HCEC 1CT (cell line): ENCODE measurements at regions not wholly inside any gene's neighbourhood (a gene's known extent, or its start where the extent isn't known, plus 50 kb on each side); places are given as distances from the start of the nearest gene placed in this dataset.
"Not testable (repeated sequence)": the region's sequence is repeated elsewhere in the genome, so short reads cannot be mapped to it uniquely, and the experiment has no call there.

ENCODE experiments used
- DNase-seq: peaks from one replicate; pipeline ENCODE4 v3.0.0-alpha.2; 2017

DNA sequence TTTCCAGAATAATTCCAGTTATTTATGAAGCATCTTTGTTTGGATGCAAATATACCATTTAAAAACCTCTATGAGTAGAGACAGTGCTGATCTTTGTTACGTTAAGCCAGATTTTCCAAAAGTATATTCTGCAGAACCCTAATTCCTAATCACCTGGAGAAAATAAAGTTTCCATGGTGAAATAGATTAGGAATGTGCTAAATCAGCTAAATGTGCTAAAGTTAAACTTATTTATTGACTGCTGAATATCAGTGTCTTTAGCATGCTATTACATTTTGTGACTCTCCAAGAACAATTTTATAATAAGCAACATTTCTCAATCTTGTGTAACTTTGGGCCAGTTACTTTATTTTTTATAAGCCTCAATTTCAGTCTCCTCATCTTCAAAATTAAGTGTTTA is 196.3 kb upstream of the NFIA start:
- no peak for DNase-seq

DNA sequence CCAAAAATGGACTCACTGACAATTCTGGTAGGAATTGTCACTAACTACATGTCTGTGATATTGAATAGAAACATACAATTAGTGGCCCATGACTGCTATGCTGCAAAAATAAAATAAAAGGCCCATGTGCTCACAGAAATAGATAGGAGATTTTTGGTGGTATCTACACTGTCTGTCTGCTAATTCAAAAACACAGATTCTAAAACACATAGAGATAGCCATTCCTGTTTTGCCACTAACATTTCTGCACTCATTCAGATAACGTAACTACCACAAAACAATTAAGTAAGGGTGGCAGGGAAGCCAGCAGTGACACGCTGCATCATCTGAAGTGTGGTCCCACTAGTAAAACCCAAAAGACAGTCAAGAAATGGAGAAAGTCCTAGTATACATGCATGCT is 202.2 kb upstream of the NFIA start:
- DNase-seq = no peak

DNA sequence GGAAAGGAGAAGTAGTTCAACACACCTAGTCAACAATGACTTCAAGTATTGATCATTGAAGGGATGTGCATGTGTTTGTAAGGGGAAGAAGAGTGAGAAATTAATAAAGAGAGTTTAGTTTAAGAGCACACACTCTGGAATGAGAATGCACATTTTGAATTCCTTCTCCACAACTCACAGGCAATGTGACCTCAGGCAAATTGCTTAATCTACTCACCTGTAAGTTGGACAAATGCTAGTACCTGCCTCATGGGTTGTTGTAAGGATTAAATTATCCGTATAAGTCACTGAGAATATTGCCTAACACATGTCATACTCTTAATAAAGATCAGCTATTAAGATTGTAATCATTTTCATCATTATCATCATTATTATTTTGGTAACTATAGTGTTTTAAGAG is 204.0 kb upstream of the NFIA start:
- no peak for DNase-seq

DNA sequence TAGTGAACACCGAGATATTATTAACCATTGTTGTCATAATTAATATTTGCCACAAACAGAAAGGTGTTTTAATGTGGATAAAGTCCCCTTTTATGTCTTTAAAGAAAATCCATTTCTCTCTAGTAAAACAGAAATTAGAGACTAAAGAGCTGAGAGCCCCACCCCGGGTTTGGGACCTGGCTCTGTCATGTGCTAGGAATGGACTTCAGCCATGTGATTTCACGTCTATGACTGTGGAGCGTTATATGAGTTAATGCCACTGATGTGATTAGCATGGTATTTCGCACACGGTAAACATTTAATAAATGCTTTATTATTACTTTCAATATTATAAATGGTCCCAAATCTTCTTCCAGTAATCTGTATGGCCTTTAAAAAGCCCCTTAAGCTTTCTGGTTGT is 205.0 kb upstream of the NFIA start:
- no peak for DNase-seq

DNA sequence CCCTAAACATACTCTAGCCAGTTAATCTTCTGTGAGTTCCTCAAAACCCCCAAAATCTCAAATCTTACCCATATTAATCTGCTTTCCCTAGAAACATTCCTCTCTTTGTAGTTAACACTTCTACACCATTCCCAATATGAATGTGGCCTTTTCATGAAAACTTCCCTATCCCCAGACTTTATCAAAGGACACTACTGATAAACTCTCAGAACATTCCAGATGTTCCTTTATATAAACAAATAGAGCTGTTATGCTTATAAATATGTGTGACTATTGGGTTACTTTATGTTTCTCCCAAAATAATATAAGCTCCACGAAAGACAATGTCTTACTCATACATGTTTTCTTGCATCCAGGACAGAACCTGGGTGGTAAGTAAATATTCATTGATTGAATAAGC is 205.4 kb upstream of the NFIA start:
- no peak for DNase-seq

DNA sequence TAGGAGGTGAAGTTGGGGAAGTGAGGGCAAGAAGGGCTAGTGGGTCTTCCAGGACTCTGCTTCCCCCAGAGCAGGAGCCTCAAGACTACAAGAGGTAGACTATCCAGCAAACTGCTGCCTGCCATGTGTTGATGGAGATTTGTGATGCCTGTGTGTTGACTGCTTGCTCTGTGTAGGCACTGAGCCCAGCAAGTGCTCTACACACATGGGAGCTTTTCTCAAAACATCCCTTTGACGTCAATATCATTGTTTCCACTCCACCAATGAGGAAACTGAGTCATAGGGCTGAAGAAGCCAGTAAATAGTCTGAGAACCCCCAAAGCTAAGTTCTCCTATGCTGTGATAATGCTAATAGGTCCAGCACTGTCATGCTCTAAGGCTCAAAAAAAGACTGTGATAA is 207.2 kb upstream of the NFIA start:
- no peak for DNase-seq

DNA sequence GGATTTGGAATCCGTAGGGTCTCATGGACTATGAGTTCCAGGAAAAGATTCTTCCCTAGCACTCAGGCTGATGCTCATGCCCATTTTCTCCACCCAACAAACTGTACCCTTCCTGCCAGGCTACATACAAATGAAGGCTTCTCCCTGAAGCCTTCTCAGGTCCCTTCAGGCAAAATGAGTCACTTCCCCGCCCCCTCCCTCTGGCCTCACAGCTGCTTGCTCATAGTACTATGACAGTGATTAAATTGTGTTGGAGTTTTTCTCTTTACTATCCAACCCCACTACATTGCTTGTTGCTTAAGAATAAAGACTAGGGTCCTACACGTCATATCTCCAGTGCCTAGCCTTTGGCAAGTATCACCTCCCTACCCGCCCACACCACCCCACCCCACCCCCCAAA is 207.6 kb upstream of the NFIA start:
- peak; percentile 21 for DNase-seq

DNA sequence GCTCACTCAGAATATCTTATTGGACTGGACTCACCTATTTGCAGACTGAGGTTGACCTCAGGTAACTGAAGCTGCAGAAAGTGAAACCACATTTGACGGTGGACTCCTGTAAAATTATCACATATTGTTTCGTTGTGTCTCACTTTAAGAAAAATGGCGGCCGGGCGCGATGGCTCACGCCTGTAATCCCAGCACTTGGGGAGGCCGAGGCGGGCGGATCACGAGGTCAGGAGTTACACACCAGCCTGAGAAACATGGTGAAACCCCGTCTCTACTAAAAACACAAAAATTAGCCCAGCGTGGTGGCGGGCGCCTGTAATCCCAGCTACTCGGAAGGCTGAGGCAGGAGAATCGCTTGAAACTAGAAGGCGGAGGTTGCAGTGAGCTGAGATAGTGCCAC is 209.0 kb upstream of the NFIA start:
- DNase-seq = not testable (repeated sequence)

DNA sequence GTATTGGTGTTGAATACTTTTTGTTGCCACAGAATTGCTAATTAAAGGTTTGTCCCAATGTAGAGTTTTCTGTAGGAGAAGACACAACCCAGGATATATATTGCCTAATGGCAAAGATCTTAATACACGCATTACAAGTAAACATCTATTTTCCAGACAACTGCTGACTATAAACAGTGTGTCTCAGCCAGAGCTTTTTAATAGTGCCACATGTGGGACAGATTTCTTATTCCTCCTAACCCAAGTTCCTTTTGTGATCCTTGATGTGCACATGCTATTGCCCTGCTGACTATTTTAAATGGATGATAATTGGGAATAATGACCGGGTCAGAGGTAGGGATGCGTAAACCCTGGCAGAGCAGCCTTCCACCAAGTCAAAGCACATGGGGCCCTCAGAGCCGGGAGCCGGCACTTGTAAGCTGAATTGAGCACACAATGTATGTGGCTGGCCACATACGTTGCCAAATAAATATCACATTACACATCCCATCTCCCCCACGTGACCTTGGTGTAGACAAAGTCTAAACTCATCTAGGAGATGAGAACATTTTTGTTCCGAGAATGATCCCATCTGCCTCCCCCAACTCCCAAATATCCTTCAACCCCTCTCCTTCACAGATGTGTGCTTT is 209.8 kb upstream of the NFIA start:
- no peak for DNase-seq

DNA sequence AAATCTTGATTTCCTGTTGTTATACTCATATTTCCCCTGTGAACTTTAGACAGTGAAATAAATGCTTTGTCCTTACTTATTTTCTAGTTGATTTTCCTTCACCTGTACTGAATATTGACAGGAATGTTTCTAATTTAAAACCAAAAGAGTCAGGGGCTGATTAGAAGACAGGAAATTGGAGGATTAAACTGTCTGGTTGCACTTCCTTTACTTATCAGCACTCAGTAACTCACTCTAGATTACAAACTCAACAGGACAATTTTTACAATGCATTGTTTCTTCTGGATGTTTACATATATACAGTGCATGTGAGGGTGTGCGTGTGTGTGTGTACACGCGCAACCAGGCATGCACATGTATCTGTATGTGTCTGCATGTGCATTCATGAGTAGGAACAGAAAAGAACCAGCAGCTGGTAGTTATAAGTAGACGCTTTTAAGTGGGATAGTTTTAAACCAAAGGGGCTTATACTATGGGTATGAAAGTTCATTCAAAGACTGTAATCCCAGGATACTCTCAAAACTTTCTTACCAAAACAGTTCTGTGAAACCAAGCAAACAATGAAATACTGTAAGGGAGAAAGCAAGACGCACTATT is 212.0 kb upstream of the NFIA start:
- DNase-seq = no peak

DNA sequence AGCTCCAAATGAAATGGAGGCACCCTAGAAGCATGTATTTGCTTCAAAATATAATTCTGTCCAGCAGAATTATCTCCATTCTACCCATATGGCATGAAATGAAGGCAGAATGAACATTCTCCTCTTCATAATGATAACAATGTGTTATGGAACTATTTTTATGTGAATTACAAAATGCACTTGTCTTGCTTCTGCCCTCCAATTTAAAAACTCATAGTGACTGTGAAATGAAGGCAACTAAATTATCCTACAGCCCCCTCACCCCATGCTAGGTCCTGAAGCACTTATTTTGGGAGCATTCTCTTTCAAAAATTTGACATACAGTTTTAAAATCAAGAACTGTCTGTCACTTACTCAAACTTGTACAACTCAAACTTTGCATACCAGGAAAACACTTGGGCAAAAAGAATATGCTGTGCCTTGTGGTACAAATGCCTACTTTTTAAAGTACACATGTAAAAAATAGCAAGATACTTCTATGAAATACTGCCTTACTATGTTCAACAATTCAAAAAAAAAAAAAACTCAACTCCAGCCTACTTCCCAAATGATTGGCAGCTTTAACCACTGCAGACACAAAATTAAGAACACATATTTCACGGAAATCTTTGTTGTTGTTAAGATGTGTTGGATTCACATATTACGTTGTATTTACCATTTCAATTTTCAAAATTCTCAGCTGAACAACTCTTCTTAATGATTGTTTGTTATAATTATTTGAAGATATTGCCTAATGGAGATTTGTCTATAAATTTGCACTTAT is 213.3 kb upstream of the NFIA start:
- DNase-seq = no peak

DNA sequence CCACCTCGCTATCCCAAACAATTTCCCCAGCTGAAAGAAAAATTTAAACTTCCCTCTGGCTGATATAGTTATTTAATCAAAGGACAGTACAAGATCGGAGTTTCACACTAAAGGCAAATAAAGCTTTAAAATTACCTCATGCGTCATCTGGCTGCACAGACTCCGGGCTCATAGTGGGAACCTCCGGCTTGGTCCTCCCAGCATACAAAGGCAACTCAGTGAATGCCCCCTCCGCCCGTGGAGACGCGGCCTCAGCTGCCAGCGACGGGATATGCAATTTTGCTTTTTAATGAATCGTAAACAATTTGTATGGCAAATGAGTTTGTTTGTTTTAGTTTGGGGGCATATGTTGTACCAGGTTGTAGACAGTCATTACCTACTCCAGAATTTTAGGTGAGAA is 214.6 kb upstream of the NFIA start:
- no peak for DNase-seq

DNA sequence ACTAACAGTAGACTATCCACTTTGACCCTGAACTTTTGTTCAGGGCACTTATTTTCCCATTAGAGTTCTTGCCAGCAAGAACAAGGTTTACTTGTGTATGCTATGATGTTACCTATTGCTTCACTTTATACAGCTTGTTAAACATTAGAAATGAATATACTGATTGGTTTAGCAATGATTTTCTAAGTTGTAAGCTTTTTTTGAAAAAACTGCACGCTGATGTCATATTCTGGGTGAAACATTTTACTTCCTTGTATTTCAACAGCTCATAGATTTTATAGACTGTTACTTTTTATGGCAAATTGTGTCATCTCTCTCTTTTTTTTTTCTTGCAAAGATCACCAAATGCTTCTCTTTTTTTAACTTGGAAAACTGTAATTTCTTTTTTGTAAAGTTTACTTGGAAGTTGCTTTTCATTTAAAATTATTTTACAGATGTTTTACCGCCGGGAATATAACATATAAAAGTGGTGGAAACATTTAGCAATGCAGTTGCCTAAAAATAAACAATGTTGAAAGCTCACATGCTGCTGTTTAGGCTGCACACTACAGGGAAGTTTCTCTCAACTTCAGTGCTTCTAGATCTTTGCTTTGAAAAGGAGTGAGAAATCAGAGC is 215.3 kb upstream of the NFIA start:
- DNase-seq = no peak

DNA sequence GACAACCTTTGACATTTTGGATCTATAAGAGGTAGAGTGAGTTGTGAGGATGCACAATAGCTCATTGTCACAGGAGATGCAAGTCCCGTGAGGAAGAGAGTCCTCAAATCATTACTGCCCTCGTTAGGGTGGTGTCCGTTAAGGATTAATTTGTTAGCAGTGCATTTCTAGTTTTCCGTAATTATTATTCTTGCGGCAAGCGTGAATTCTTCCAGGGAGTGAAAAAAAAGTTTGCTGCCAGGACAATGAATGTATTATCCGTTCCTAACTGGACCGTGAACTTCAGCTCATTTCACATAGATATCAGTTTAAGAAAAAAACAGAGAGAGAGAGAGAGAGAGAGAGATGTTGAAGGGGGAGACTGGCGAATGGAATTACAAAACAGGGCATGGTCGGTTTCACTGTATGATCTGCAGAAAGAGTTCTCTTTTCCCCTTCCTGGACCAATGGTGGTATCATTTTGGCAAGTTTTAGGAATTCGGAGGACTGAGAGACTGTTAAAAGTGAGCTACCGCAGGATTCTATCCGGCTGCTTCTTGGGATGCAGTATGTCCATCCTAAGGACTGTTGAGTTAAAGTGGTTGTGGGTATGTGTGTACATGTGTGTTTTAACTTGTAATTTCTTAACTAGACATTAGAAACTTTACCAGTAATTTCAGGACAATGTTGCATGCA is 216.0 kb upstream of the NFIA start:
- no peak for DNase-seq

DNA sequence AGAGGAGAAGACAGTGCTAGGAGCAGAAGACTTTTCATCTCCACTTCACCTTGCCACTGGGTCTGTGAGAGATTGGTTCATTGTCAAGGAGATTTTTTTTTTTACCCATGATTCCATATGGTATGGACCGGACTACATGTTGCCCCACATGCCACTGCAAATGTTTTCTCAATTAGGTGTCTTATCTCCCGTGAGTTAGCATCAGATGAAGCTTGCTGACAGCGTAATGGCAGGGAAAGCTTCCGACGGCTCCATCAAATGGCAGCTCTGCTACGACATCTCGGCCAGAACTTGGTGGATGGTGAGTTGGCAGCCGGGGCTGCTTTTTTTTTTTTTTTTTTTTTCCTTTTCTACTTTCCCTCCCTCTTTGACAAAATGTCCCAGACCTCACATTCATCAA is 217.2 kb upstream of the NFIA start:
- no peak for DNase-seq

DNA sequence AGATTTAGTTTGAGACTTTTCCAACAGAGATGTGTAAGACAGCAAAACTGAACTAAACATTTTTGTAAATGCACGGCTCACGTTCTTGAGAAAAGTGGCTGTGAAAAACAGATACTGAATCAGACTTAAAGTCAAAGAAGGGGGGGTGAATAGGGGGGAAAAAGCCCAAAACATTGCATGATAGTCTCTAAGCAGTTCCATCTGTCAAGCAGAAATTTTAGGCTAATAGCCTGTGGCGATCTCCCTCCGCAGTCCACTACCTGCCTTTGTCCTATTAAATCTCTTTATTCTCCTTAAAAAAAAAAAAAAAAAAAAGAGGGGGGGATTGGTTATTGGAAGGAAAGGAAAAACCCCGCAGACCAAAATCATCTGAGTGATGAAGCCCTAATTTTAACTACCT is 217.6 kb upstream of the NFIA start:
- DNase-seq = no peak

DNA sequence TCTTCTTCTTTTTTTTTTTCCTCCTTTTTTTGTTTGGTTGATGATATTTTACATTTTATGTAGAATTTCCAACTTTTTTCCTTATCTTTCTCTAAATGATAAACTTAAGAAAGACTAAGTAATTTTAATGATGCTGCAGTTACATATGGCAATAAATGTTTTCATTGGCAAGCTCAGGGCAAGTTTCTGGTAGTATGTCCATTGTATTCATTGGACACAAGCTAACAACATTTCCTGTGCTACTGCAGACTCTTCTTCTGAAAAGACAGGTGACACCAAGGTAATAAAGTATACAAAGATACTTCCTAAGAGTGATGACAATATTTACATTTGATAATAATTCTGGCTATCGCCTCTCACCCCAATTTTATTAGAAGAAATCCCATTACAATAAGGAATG is 219.2 kb upstream of the NFIA start:
- DNase-seq = no peak

DNA sequence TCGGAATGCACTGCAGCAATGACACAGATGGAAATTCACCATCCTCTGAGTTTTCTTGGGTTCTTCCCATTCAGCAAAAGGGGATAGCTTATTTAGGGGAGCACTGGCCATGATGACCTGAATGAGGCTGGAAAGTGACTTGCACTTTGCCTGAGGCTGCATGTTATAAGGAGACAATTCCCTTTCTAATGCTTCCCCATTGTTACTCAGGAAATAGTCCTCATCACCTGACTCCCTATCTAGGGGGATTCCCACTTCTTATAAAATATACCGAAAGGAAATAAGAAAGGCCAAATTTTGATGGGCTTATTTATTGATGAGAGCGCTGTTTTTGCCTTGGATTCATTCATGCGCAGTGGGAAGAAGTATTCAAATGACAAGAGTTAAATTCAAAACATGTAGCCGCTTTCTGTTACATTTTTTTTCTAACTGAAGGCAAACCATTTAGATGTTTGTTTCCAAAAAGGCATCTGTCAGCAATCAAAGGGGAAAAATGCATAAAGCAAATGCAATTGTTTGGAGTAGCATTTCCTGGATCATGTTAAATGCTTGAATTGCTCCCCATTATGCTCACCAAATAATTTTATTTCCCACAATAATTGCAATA is 220.3 kb upstream of the NFIA start:
- DNase-seq = no peak

DNA sequence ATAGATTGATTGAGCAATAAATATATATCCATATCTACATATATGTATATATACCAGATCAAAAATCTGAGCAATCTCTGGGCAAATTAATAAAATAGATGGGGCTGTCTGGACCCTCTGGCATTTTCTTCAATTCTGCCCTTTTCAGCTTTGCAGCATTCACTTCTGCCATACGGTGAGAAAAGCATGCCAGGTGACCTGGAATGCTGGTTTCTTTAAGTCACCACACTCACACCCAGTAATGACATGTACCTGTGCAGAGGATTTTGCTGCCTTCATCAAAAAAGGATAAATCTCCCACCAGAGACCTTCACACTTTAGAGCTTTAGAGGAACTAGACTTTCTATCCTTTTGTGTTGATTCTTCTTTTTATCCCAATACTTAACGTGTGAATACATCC is 223.2 kb upstream of the NFIA start:
- no peak for DNase-seq

DNA sequence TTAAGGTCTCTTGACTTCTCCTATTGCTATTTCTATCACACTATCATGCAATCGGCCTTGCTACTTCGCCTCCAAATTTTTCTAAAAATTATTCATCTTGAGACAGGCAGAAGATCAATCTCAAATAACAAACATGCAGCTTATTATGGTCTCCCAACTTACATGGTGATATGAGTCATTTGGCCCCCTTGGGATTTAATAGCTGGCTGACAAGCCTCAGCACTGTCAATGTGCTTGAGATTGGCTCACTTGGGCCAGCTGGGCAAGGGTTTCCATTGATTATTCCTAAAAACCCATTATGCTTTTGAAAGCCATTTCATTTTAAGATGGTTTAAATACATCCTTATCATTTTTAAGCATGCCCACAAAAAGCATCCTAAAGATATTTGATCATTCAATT is 224.5 kb upstream of the NFIA start:
- DNase-seq = no peak

DNA sequence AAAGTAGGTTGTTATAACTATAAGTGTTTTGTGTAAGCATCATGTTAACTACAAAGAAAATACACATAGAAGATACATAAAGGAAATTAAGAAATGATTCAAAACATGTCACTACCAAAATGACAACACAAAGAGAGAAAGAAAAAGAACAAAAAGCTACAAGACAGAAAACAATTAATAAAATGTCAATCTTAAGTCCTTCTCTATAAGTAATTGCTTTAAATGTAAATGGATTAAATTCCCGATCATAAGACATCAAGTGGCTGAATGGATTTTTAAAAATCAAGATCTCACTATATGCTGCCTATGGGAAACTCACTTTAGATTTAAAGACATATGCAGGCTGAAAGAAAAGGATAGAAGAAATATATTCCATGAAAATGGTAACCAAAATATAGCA is 232.3 kb upstream of the NFIA start:
- DNase-seq = no peak

DNA sequence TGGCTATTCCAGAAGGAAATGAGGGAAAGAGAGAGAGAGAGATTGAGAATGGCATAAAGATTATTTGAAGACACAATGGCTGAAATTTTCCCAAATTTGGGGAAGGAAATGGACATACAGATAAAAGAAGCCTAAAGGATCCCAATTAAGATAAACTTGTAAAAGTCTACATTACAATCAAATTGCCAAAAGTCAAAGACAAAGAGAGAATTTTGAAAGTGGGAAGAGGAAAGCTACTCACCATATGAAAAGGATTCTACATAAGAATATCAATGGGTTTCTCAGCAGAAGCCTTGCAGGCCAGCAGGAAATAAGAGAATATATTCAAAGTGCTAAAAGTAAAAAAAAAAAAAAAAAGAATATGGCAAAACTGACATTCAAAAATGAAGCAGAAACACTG is 233.0 kb upstream of the NFIA start:
- no peak for DNase-seq

DNA sequence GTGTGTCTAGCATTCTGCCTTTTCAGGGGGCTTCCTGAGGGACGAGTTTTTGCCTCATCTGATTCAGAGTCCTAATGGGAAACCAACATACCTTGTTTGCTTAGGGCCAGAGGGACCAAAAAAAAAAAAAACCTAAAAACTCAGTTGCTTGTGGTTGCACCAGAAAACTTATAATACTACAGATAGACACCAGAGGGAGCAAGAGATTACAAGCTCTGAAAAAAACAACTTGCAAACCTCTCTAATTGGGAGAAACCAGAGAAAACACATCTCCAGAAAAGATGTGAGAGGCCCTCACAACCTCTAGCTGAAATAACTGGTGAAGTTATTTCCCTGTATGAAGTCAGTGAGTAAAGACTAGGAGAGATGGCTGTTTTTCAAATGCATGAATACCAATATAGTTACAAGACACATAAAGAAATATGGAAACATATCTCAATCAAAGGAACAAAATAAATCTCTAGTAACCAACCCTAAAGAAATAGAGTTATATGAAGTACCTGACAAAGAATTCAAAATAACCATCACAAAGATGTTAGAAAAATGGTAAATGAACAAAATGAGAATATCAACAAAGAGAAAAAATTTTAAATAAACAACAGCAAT is 233.7 kb upstream of the NFIA start:
- DNase-seq = peak; percentile 24
